Ascending aorta (tissue), 2 donors: ENCODE measurements at regions not wholly inside any gene's neighbourhood (a gene's known extent, or its start where the extent isn't known, plus 50 kb on each side); places are given as distances from the start of the nearest gene placed in this dataset.

ENCODE experiments used
- DNase-seq, 2 donors: peaks; one replicate each; pipeline ENCODE4 v3.0.0-alpha.2; 2019; ENCODE audit warnings: low spot score in 2 of 2
- H3K27ac ChIP-seq, 2 donors: fragments of 200-600 bp; sonication (generic); one replicate each; pipeline ENCODE4 v1.5.1; 2016 to 2017; ENCODE audit warnings: mild to moderate bottlenecking in 1 of 2
- H3K27me3 ChIP-seq: fragments of 200-600 bp; sonication (generic); one replicate; pipeline ENCODE4 v1.5.1; 2017
- H3K36me3 ChIP-seq, 2 donors: fragments of 200-600 bp; sonication (generic); one replicate each; pipeline ENCODE4 v1.5.1; 2016
- H3K4me1 ChIP-seq, 2 donors: fragments of 200-600 bp; sonication (generic); one replicate each; pipeline ENCODE4 v1.5.1; 2016 to 2017; ENCODE audit warnings: mild to moderate bottlenecking in 1 of 2
- H3K4me3 ChIP-seq, 2 donors: fragments of 200-600 bp; sonication (generic); one replicate each; pipeline ENCODE4 v1.5.1; 2016 to 2017; ENCODE audit warnings: mild to moderate bottlenecking in 1 of 2
- H3K9me3 ChIP-seq, 2 donors: fragments of 200-600 bp; sonication (generic); one replicate each; pipeline ENCODE4 v1.5.1; 2016
- CTCF ChIP-seq, 3 experiments: fragments of 200-600 bp in 2 of 3; fragments of 450-650 bp in 1 of 3; sonication (generic) in 2 of 3; IDR thresholded peaks; one replicate each; pipeline ENCODE4 v1.5.1; 2016 to 2019; ENCODE audit warnings: antibody characterized with exemption in 3 of 3, mild to moderate bottlenecking in 1 of 3, moderate library complexity in 1 of 3
- intact Hi-C: fragments of 100-400 bp; cut with DNase I; formaldehyde crosslinking; loops from one replicate; pipeline ENCODE4 v1.15.1; 2023

DNA sequence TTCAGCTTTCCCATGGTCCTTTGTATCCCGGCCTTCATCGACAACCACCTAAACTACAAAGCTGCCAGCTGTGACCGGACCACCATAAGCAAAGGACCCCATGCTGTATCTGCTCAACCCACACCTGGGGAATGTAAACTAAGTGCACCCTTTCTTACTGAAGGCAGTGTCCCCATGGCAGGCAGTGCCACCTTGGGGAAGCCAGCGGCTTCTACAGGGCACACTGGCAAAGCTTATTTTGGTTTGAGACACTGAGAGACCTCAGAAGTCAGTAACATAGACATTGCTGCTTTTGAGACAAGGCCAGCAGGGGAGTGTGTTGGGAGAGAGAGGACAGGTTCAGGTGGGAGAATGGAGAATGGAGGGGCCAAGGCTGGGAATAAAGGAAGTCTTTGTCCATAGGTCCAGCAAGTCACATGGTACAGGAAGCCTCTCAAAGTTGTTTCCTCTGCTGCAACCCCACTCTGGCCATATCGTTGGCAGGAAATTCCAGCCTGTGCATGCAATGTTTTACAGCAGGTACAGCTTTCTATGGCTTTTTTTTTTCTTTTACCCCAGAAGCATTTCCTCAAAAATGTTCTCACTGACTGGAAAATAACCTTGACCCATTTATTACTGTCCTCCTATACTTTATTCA lies 85.9 kb upstream of the NPVF start:
- Histone ChIP-seq H3K27ac (no peak overlapping the region), H3K4me1 (no peaks in the 10 kb centered on the region), H3K36me3 (no peaks in the 10 kb centered on the region), H3K4me3 (no peak overlapping the region), H3K9me3 (no peaks in the 10 kb centered on the region), H3K27me3 (no peaks in the 10 kb centered on the region)
- intact Hi-C loops = no loop called here
- no peak for TF ChIP-seq CTCF (IDR thresholded peaks at IDR 0.05)
- no peak for DNase-seq

DNA sequence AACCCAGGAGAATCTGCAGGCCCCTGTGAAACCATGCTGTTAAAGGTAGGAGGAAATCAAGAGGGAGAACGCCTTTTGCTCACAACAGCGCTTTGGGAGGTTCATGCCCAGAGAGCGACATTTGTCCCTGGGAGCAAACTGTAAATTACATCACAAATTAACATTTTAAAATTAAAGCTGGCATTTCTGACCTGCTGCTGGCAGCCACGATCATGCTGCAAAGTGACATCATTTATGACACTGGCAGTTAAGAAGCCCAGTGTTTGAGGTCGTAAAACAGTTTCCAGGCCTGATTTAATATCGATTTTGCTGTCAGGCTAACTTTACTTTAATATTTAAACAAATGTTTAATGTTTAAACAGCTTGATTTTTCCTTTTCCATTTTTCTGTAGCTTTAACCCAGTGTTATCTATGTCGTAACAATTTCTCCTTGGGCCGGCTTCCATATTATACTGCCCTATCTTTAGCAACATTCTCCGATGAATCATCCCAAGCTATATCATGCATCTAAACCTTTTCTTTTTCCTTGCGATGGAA lies 86.5 kb upstream of the NPVF start:
- DNase-seq = no peak
- H3K4me3 ChIP-seq = no peak overlapping the region
- H3K36me3 ChIP-seq = no peaks in the 10 kb centered on the region
- intact Hi-C loops = no loop called here
- H3K27ac ChIP-seq = no peak overlapping the region
- TF ChIP-seq CTCF (IDR thresholded peaks at IDR 0.05) = no peak
- H3K27me3 ChIP-seq = no peaks in the 10 kb centered on the region
- H3K9me3 ChIP-seq = no peaks in the 10 kb centered on the region
- H3K4me1 ChIP-seq = no peaks in the 10 kb centered on the region

DNA sequence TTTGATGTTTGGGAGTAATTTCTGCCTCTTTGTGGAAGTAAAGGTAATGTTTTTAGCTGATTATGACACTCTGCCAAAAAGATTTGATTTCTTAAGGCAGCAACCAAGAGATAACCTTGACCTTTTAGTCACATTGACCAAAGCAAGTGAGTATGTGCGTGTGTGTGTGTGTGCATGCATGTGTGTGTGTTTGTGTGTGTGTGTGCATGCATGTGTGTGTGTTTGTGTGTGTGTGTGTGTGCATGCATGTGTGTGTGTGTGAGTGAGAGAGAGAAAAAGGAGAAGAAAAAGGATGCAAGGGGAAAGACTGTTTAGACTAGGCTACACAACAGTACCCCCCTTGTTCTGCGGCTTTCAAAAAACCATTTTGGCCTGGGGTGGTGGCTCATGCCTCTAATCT lies 88.1 kb upstream of the NPVF start:
- no peaks in the 10 kb centered on the region for H3K36me3 ChIP-seq
- intact Hi-C loops = no loop called here
- no peaks in the 10 kb centered on the region for H3K9me3 ChIP-seq
- H3K4me1 ChIP-seq = no peaks in the 10 kb centered on the region
- no peak overlapping the region for H3K4me3 ChIP-seq
- no peaks in the 10 kb centered on the region for H3K27me3 ChIP-seq
- no peak overlapping the region for H3K27ac ChIP-seq
- TF ChIP-seq CTCF (IDR thresholded peaks at IDR 0.05) = no peak
- DNase-seq = no peak

DNA sequence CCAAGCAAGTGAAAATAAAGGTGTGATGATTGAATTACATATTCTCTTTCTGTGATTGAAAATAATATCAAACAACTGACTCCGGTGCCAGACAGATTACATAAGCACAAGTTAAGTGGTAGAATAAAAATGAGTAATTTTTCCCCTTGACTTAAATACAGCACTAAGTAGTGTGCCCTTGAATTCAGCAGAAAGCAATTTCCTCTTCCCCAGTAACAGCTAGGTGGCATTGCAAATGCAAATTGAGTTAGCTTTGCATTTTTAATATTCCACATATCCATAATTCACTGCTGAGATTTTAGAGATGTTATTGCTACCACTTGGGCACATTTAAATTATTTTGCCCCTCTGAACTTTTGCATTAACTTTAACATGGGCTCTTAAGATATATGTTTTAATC lies 89.8 kb upstream of the NPVF start:
- Histone ChIP-seq H3K27me3 (no peaks in the 10 kb centered on the region), H3K36me3 (no peaks in the 10 kb centered on the region), H3K4me3 (no peak overlapping the region), H3K4me1 (no peaks in the 10 kb centered on the region), H3K9me3 (no peaks in the 10 kb centered on the region), H3K27ac (no peak overlapping the region)
- intact Hi-C loops = no loop called here
- DNase-seq = no peak
- no peak for TF ChIP-seq CTCF (IDR thresholded peaks at IDR 0.05)

DNA sequence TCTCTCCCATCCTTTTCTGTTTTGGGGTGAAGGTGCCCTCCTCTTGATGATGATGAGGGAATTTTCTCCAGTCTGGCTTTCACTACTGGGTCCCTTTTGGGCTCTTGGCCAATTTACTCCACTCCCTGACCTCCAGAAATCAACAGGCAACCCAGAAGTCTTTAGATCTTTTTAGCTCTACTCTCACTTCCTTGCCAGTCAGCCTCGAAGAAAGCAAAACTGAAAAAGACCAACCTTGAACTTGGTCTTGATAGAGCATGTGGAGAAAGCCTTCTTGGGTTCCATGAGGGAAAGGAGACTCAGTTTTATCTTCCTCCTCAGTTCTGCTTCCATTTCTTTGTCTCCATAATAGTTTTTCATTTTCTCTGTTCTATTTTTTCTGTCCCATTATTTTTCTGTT lies 91.4 kb upstream of the NPVF start:
- Histone ChIP-seq H3K4me3 (no peak overlapping the region), H3K4me1 (no peaks in the 10 kb centered on the region), H3K36me3 (no peaks in the 10 kb centered on the region), H3K9me3 (no peaks in the 10 kb centered on the region), H3K27me3 (no peaks in the 10 kb centered on the region), H3K27ac (no peak overlapping the region)
- TF ChIP-seq CTCF (IDR thresholded peaks at IDR 0.05) = no peak
- intact Hi-C loops = no loop called here
- DNase-seq = no peak

DNA sequence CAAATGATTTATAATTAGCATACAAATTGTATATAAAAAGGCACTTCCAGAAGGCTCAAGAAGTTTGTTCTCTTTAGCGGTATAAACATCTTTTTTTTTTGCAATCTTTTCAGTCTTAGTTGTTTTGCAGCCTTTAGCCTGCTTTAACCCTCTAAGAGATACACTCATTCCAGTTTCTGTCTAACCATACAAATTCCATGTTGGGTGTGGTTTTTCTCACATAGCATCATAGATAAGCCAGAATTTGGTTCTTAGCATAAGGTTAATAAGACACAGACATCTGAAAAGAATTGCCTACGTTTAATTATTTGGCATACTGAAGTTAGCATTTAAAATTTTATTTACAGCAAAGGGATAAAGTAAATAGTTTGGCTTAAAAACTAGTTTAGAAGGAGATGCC lies 92.5 kb upstream of the NPVF start:
- intact Hi-C loops = no loop called here
- Histone ChIP-seq H3K27me3 (no peaks in the 10 kb centered on the region), H3K27ac (no peak overlapping the region), H3K4me3 (no peak overlapping the region), H3K4me1 (no peaks in the 10 kb centered on the region), H3K36me3 (no peaks in the 10 kb centered on the region), H3K9me3 (no peaks in the 10 kb centered on the region)
- no peak for TF ChIP-seq CTCF (IDR thresholded peaks at IDR 0.05)
- DNase-seq = no peak
